HEK293 (cell line): ENCODE measurements at regions not wholly inside any gene's neighbourhood (a gene's known extent, or its start where the extent isn't known, plus 50 kb on each side); places are given as distances from the start of the nearest gene placed in this dataset.

Experiments used
- CTCF ChIA-PET: fragments of 350-600 bp; formaldehyde crosslinking; extraction: SDS; loops from one replicate; lab custom pipeline; 2021; ENCODE audit warnings: antibody characterized with exemption; lab: Yijun Ruan, JAX
- POLR2A ChIA-PET: fragments of 300-600 bp; formaldehyde crosslinking; extraction: SDS; loops from one replicate; lab custom pipeline; 2020; ENCODE audit warnings: antibody characterized with exemption, inconsistent platforms; lab: Yijun Ruan, JAX
- H3K27ac ChIP-seq: fragments of 200-500 bp; sonication (Bioruptor generic); 2 replicates; pipeline ENCODE4 v1.5.1; 2014; ENCODE audit warnings: low read depth, low read length, control low read depth, inconsistent platforms; ENCODE audit errors: extremely low read depth
- H3K36me3 ChIP-seq, 2 experiments: fragments of 200-500 bp in 1 of 2; sonication (Bioruptor generic) in 1 of 2; 1 replicate in 1 of 2; 2 replicates in 1 of 2; pipeline ENCODE4 v1.5.1; 2014 to 2017; ENCODE audit warnings: inconsistent platforms in 2 of 2, low read length in 2 of 2; ENCODE audit not compliant: control insufficient read depth in 2 of 2, insufficient read depth in 1 of 2
- H3K4me1 ChIP-seq: fragments of 200-500 bp; sonication (Bioruptor generic); 2 replicates; pipeline ENCODE4 v1.5.1; 2014; ENCODE audit warnings: mild to moderate bottlenecking, low read length, inconsistent platforms; ENCODE audit not compliant: control insufficient read depth, insufficient read depth
- H3K4me3 ChIP-seq: 2 replicates; pipeline ENCODE4 v1.5.1; 2011; ENCODE audit warnings: low read depth, mild to moderate bottlenecking, control low read depth, low read length, moderate library complexity
- H3K9me3 ChIP-seq: fragments of 200-500 bp; sonication (Bioruptor generic); 2 replicates; pipeline ENCODE4 v1.5.1; 2014; ENCODE audit warnings: low read depth, low read length, inconsistent platforms; ENCODE audit not compliant: control insufficient read depth, insufficient read depth
- GLI2 ChIP-seq: fragments of 450-650 bp; formaldehyde crosslinking; IDR thresholded peaks from 2 replicates; pipeline ENCODE4; 2017; ENCODE audit warnings: missing biosample characterization, missing genetic modification characterization, low read depth, borderline replicate concordance
- GLIS1 ChIP-seq: fragments of 450-650 bp; formaldehyde crosslinking; IDR thresholded peaks from 2 replicates; pipeline ENCODE4 v1.5.1; 2016; ENCODE audit warnings: missing biosample characterization, missing genetic modification characterization
- KLF16 ChIP-seq: fragments of 450-650 bp; formaldehyde crosslinking; IDR thresholded peaks from 2 replicates; pipeline ENCODE4 v1.5.1; 2017; ENCODE audit warnings: missing biosample characterization, missing genetic modification characterization
- MEIS1 ChIP-seq: sonication (generic); formaldehyde crosslinking; IDR thresholded peaks from 2 replicates; pipeline ENCODE4 v1.8.1; 2022; ENCODE audit warnings: missing genetic modification reagents, mild to moderate bottlenecking, borderline replicate concordance
- SCRT2 ChIP-seq: fragments of 450-650 bp; formaldehyde crosslinking; IDR thresholded peaks from 2 replicates; pipeline ENCODE4 v1.5.1; 2016; ENCODE audit warnings: missing biosample characterization, missing genetic modification characterization
- SP7 ChIP-seq: fragments of 450-650 bp; formaldehyde crosslinking; IDR thresholded peaks from 2 replicates; pipeline ENCODE4 v1.5.1; 2016; ENCODE audit warnings: missing biosample characterization, missing genetic modification characterization
- ZBTB17 ChIP-seq: fragments of 450-650 bp; formaldehyde crosslinking; IDR thresholded peaks from 2 replicates; pipeline ENCODE4 v1.5.1; 2016; ENCODE audit warnings: missing biosample characterization, missing genetic modification characterization
- ZBTB20 ChIP-seq: fragments of 450-650 bp; formaldehyde crosslinking; IDR thresholded peaks from 2 replicates; pipeline ENCODE4 v1.5.1; 2016; ENCODE audit warnings: missing biosample characterization, missing genetic modification characterization
- ZBTB8A ChIP-seq: fragments of 450-650 bp; formaldehyde crosslinking; IDR thresholded peaks from 2 replicates; pipeline ENCODE4 v1.5.1; 2016; ENCODE audit warnings: missing biosample characterization, missing genetic modification characterization
- ZNF169 ChIP-seq: fragments of 450-650 bp; formaldehyde crosslinking; IDR thresholded peaks from 2 replicates; pipeline ENCODE4 v1.5.1; 2016; ENCODE audit warnings: missing biosample characterization, missing genetic modification characterization
- ZNF175 ChIP-seq: fragments of 450-650 bp; formaldehyde crosslinking; IDR thresholded peaks from 2 replicates; pipeline ENCODE4 v1.5.1; 2016; ENCODE audit warnings: missing biosample characterization, missing genetic modification characterization
- ZNF223 ChIP-seq: fragments of 450-650 bp; formaldehyde crosslinking; IDR thresholded peaks from 2 replicates; pipeline ENCODE4 v1.5.1; 2016; ENCODE audit warnings: missing biosample characterization, missing genetic modification characterization
- ZNF266 ChIP-seq: fragments of 450-650 bp; formaldehyde crosslinking; IDR thresholded peaks from 2 replicates; pipeline ENCODE4 v1.5.1; 2016; ENCODE audit warnings: missing biosample characterization, missing genetic modification characterization, low read depth
- ZNF335 ChIP-seq: fragments of 450-650 bp; formaldehyde crosslinking; conservative IDR thresholded peaks from 2 replicates; pipeline ENCODE4 v1.5.1; 2016; ENCODE audit warnings: missing biosample characterization, missing genetic modification characterization
- ZNF501 ChIP-seq: fragments of 450-650 bp; formaldehyde crosslinking; IDR thresholded peaks from 2 replicates; pipeline ENCODE4 v1.5.1; 2016; ENCODE audit warnings: missing biosample characterization, missing genetic modification characterization
- ZNF596 ChIP-seq: fragments of 450-650 bp; IDR thresholded peaks from 2 replicates; pipeline ENCODE4 v1.5.0; 2018; ENCODE audit warnings: missing biosample characterization, mild to moderate bottlenecking, missing genetic modification characterization, moderate library complexity
- ZNF776 ChIP-seq: fragments of 450-650 bp; formaldehyde crosslinking; IDR thresholded peaks from 2 replicates; pipeline ENCODE4 v1.5.0; 2017; ENCODE audit warnings: missing biosample characterization, missing genetic modification characterization, borderline replicate concordance
- TF ChIP-seq, protein P1 (sequence below): fragments of 450-650 bp; formaldehyde crosslinking; IDR thresholded peaks from 2 replicates; pipeline ENCODE4 v1.5.1; 2016; ENCODE audit warnings: missing biosample characterization, missing genetic modification characterization
- TF ChIP-seq, protein P2 (sequence below): fragments of 450-650 bp; IDR thresholded peaks from 2 replicates; pipeline ENCODE4 v1.5.1; 2018; ENCODE audit warnings: missing biosample characterization, mild to moderate bottlenecking, missing genetic modification characterization
- TF ChIP-seq, protein P3 (sequence below): sonication (generic); formaldehyde crosslinking; IDR thresholded peaks from 2 replicates; pipeline ENCODE4 v1.8.1; 2022; ENCODE audit warnings: mild to moderate bottlenecking, moderate library complexity, missing genetic modification reagents
- TF ChIP-seq, protein P4 (sequence below): fragments of 450-650 bp; formaldehyde crosslinking; IDR thresholded peaks from 2 replicates; pipeline ENCODE4 v1.5.1; 2016; ENCODE audit warnings: missing biosample characterization, missing genetic modification characterization

DNA sequence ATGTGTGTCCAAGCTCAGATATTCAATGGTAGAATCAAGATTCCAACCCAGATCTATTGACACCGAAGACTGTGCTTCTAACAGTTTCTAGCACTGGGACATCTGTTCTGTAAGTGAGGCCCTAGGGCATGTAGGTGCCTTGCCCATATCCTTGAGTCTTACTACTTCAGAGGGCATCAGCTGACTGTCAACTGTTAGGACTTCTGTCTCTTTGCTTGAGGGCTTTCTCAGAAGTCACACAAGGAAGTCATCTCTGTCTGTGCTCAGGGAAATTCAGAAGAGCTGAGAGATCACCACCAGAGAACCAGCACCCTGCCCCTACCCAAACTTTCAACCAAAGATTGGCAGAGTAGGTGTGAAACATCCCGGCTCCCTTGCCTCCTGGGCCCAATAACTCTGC, 403.6 kb upstream of the PROK2 start:
- Histone ChIP-seq H3K9me3 (no peaks in the 10 kb centered on the region), H3K4me1 (no peaks in the 10 kb centered on the region), H3K36me3 (no peaks in the 10 kb centered on the region), H3K27ac (no peak overlapping the region), H3K4me3 (no peak overlapping the region)
- no peak for TF ChIP-seq MEIS1
- TF ChIP-seq ZBTB8A = no peak
- TF ChIP-seq ZBTB17 (tag by site-specific recombination) = no peak
- no peak for TF ChIP-seq ZNF776 (tag by site-specific recombination)
- POLR2A ChIA-PET = no interaction called here
- CTCF ChIA-PET = interaction anchor here (0.6 to 0.7 kb wide), 2 partner anchors 253 to 458 kb away, joined by 3 read pairs; no protein-coding TSS in a partner anchor

DNA sequence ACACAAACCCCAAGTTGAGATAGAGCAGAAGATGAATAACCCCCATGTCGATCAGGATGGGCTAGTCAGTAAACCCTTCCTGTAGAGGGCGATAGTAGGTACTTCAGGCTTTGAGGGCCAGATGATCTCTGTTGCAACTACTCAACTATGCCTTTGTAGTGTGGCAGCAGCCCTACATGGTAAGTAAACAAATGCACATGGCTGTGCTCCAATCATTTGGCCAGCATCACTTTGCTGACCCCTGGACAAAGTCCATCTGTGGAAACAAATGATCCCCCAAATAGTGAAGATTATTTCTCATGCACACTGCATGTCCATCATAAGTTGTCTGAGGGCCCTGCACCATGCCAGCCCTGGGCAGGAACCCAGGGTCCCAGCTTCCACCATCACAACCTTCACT, 402.2 kb upstream of the PROK2 start:
- POLR2A ChIA-PET = no interaction called here
- CTCF ChIA-PET = interaction anchor here (0.6 kb wide), 1 partner anchor 834 kb away, joined by 3 read pairs; no protein-coding TSS in a partner anchor
- Histone ChIP-seq H3K4me1 (no peaks in the 10 kb centered on the region), H3K9me3 (no peaks in the 10 kb centered on the region), H3K4me3 (no peak overlapping the region), H3K36me3 (no peaks in the 10 kb centered on the region), H3K27ac (no peak overlapping the region)
- no peak for TF ChIP-seq ZNF175 (tag by site-specific recombination)
- TF ChIP-seq ZNF223 (tag by site-specific recombination) = no peak
- no peak for TF ChIP-seq ZNF169 (tag by site-specific recombination)
- no peak for TF ChIP-seq ZNF266 (tag by site-specific recombination)
- TF ChIP-seq ZNF596 = no peak
- TF ChIP-seq ZNF335 (tag by site-specific recombination) = no peak

DNA sequence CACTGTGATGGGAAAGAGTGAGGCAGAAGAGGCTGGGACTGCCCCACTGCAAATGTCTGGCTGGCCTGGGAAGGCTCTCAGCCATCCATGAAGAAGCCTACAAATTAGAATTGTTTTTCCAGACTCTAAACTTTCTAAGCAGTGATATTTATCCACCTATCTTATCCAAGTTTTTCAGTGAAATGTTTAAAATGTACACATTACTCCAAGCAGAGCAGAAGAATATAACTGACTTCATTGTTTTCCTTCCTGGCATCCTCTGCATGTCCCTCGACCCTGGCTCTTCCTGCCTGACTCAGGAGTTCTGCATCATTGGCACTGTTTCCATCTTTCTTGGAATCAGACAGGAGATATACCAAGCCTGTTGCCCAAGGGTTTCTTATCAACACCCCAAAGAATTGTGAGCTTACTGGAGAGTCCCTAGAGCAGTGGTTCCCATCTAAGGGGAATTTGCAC, 401.5 kb upstream of the PROK2 start:
- Histone ChIP-seq H3K4me1 (no peaks in the 10 kb centered on the region), H3K4me3 (no peak overlapping the region), H3K36me3 (no peaks in the 10 kb centered on the region), H3K9me3 (no peaks in the 10 kb centered on the region), H3K27ac (no peak overlapping the region)
- CTCF ChIA-PET = interaction anchor here (0.6 to 0.7 kb wide), 2 partner anchors 8 to 835 kb away, joined by 3 to 4 read pairs; no protein-coding TSS in a partner anchor
- POLR2A ChIA-PET = no interaction called here
- TF ChIP-seq, protein P1, sequence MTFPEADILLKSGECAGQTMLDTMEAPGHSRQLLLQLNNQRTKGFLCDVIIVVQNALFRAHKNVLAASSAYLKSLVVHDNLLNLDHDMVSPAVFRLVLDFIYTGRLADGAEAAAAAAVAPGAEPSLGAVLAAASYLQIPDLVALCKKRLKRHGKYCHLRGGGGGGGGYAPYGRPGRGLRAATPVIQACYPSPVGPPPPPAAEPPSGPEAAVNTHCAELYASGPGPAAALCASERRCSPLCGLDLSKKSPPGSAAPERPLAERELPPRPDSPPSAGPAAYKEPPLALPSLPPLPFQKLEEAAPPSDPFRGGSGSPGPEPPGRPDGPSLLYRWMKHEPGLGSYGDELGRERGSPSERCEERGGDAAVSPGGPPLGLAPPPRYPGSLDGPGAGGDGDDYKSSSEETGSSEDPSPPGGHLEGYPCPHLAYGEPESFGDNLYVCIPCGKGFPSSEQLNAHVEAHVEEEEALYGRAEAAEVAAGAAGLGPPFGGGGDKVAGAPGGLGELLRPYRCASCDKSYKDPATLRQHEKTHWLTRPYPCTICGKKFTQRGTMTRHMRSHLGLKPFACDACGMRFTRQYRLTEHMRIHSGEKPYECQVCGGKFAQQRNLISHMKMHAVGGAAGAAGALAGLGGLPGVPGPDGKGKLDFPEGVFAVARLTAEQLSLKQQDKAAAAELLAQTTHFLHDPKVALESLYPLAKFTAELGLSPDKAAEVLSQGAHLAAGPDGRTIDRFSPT (tag by site-specific recombination) = no peak
- TF ChIP-seq SP7 = no peak
- TF ChIP-seq, protein P2, sequence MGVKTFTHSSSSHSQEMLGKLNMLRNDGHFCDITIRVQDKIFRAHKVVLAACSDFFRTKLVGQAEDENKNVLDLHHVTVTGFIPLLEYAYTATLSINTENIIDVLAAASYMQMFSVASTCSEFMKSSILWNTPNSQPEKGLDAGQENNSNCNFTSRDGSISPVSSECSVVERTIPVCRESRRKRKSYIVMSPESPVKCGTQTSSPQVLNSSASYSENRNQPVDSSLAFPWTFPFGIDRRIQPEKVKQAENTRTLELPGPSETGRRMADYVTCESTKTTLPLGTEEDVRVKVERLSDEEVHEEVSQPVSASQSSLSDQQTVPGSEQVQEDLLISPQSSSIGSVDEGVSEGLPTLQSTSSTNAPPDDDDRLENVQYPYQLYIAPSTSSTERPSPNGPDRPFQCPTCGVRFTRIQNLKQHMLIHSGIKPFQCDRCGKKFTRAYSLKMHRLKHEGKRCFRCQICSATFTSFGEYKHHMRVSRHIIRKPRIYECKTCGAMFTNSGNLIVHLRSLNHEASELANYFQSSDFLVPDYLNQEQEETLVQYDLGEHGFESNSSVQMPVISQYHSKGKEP = no peak
- TF ChIP-seq ZBTB20 (tag by site-specific recombination) = no peak
- TF ChIP-seq GLI2 (tag by site-specific recombination) = no peak
- no peak for TF ChIP-seq SCRT2 (tag by site-specific recombination)
- no peak for TF ChIP-seq GLIS1 (tag by site-specific recombination)
- no peak for TF ChIP-seq ZNF501 (tag by site-specific recombination)
- TF ChIP-seq, protein P3, sequence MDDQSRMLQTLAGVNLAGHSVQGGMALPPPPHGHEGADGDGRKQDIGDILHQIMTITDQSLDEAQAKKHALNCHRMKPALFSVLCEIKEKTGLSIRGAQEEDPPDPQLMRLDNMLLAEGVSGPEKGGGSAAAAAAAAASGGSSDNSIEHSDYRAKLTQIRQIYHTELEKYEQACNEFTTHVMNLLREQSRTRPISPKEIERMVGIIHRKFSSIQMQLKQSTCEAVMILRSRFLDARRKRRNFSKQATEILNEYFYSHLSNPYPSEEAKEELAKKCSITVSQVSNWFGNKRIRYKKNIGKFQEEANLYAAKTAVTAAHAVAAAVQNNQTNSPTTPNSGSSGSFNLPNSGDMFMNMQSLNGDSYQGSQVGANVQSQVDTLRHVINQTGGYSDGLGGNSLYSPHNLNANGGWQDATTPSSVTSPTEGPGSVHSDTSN (CRISPR knock-in tag) = no peak
- no peak for TF ChIP-seq KLF16
- TF ChIP-seq MEIS1 = no peak
- TF ChIP-seq, protein P4, sequence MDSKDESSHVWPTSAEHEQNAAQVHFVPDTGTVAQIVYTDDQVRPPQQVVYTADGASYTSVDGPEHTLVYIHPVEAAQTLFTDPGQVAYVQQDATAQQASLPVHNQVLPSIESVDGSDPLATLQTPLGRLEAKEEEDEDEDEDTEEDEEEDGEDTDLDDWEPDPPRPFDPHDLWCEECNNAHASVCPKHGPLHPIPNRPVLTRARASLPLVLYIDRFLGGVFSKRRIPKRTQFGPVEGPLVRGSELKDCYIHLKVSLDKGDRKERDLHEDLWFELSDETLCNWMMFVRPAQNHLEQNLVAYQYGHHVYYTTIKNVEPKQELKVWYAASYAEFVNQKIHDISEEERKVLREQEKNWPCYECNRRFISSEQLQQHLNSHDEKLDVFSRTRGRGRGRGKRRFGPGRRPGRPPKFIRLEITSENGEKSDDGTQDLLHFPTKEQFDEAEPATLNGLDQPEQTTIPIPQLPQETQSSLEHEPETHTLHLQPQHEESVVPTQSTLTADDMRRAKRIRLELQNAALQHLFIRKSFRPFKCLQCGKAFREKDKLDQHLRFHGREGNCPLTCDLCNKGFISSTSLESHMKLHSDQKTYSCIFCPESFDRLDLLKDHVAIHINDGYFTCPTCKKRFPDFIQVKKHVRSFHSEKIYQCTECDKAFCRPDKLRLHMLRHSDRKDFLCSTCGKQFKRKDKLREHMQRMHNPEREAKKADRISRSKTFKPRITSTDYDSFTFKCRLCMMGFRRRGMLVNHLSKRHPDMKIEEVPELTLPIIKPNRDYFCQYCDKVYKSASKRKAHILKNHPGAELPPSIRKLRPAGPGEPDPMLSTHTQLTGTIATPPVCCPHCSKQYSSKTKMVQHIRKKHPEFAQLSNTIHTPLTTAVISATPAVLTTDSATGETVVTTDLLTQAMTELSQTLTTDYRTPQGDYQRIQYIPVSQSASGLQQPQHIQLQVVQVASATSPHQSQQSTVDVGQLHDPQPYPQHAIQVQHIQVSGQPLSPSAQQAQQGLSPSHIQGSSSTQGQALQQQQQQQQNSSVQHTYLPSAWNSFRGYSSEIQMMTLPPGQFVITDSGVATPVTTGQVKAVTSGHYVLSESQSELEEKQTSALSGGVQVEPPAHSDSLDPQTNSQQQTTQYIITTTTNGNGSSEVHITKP = no peak
